Chondrocyte (in vitro differentiated cells): ENCODE measurements at regions not wholly inside any gene's neighbourhood (a gene's known extent, or its start where the extent isn't known, plus 50 kb on each side); places are given as distances from the start of the nearest gene placed in this dataset.
A peak's percentile ranks its signal among the peaks of the same experiment; 100 is the strongest.
"Not testable (repeated sequence)": the region's sequence is repeated elsewhere in the genome, so short reads cannot be mapped to it uniquely, and the experiment has no call there.

Experiments
- DNase-seq: peaks from one replicate; pipeline ENCODE4 v3.0.0; 2021; ENCODE audit warnings: mixed read lengths, low spot score
- H3K27ac Mint-ChIP-seq: one replicate; pipeline ENCODE4 v1.8.0; 2021; ENCODE audit warnings: mild to moderate bottlenecking, moderate library complexity, mixed read lengths; ENCODE audit not compliant: unreplicated experiment
- H3K27me3 Mint-ChIP-seq: 2 replicates; pipeline ENCODE4 v1.8.0; 2021; ENCODE audit warnings: low read depth, mixed read lengths
- H3K36me3 Mint-ChIP-seq: 2 replicates; pipeline ENCODE4 v1.8.0; 2021; ENCODE audit warnings: low read depth, mixed read lengths
- H3K4me1 Mint-ChIP-seq: 2 replicates; pipeline ENCODE4 v1.8.0; 2021; ENCODE audit warnings: low read depth, mild to moderate bottlenecking, mixed read lengths
- H3K4me3 Mint-ChIP-seq: one replicate; pipeline ENCODE4 v1.8.0; 2021; ENCODE audit warnings: mild to moderate bottlenecking, moderate library complexity, mixed read lengths; ENCODE audit not compliant: unreplicated experiment
- H3K9me3 Mint-ChIP-seq: 2 replicates; pipeline ENCODE4 v1.8.0; 2021; ENCODE audit warnings: low read depth, mixed read lengths
- TF ChIP-seq, protein P1 (sequence below): fragments of 200-600 bp; sonication (generic); IDR thresholded peaks from 2 replicates; pipeline ENCODE4 v1.5.0; 2021; ENCODE audit warnings: antibody characterized with exemption, mild to moderate bottlenecking, moderate library complexity

DNA sequence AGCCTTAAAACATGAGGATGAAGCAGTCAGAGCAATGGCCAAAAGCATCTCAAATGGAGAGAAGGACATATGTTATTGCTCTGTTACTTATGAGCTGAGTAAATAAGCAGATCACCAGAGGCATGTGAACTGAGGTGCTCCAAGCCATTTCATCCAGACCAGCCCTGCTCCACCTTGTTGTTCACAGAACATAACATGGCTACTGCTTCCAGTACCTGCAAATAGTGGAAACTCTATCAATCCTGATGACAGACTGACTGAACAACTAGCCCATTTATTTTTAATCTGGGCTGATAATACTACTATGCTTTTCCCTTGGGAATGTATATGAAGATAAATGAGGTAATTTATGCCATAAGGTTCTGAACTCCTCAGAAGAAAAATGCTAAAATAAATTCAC, 1164.7 kb downstream of the FAM181B start:
- H3K4me3 Mint-ChIP-seq: no peak overlapping the region
- peaks cover 5% of the 10 kb centered on the region for H3K9me3 Mint-ChIP-seq
- no peak for DNase-seq
- H3K36me3 Mint-ChIP-seq: no peaks in the 10 kb centered on the region
- TF ChIP-seq, protein P1, sequence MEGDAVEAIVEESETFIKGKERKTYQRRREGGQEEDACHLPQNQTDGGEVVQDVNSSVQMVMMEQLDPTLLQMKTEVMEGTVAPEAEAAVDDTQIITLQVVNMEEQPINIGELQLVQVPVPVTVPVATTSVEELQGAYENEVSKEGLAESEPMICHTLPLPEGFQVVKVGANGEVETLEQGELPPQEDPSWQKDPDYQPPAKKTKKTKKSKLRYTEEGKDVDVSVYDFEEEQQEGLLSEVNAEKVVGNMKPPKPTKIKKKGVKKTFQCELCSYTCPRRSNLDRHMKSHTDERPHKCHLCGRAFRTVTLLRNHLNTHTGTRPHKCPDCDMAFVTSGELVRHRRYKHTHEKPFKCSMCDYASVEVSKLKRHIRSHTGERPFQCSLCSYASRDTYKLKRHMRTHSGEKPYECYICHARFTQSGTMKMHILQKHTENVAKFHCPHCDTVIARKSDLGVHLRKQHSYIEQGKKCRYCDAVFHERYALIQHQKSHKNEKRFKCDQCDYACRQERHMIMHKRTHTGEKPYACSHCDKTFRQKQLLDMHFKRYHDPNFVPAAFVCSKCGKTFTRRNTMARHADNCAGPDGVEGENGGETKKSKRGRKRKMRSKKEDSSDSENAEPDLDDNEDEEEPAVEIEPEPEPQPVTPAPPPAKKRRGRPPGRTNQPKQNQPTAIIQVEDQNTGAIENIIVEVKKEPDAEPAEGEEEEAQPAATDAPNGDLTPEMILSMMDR: no peak
- no peaks in the 10 kb centered on the region for H3K4me1 Mint-ChIP-seq
- no peak overlapping the region for H3K27ac Mint-ChIP-seq
- H3K27me3 Mint-ChIP-seq: no peaks in the 10 kb centered on the region

GRCh38 chr11:81548123-81548522, 1185.5 kb downstream of the FAM181B start:
- no peak for DNase-seq
- H3K4me3 Mint-ChIP-seq: no peak overlapping the region
- no peak overlapping the region for H3K27ac Mint-ChIP-seq
- no peaks in the 10 kb centered on the region for H3K4me1 Mint-ChIP-seq
- H3K36me3 Mint-ChIP-seq: no peaks in the 10 kb centered on the region
- H3K27me3 Mint-ChIP-seq: peaks cover 3% of the 10 kb centered on the region
- TF ChIP-seq, protein P1: no peak
- H3K9me3 Mint-ChIP-seq: no peaks in the 10 kb centered on the region

GRCh38 chr11:81539806-81540205, 1193.9 kb downstream of the FAM181B start:
- H3K4me3 Mint-ChIP-seq, H3K9me3 Mint-ChIP-seq, H3K27me3 Mint-ChIP-seq, H3K4me1 Mint-ChIP-seq, H3K36me3 Mint-ChIP-seq, H3K27ac Mint-ChIP-seq: not testable (repeated sequence)
- DNase-seq: peak; percentile 32

DNA sequence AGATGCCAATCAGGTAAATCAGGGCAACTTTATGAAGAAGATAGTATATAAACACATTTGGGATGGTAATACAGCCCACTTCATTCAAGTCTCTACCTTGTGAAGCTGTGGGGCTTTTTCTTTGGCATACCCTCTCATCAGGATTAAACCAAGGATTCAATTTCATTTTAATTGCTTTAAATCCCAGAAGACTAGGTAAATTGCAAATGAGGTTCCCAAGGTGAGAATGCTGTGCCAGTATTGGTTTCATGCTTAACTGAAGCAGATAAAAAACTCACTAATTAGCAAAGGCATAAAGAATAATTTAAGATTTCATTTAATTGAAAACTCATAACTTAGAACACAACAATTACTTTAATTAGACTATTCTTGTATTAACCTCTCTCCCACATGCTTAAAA, 1218.1 kb downstream of the FAM181B start:
- H3K4me3 Mint-ChIP-seq: no peak overlapping the region
- H3K27me3 Mint-ChIP-seq: no peaks in the 10 kb centered on the region
- TF ChIP-seq, protein P1: no peak
- no peaks in the 10 kb centered on the region for H3K4me1 Mint-ChIP-seq
- H3K36me3 Mint-ChIP-seq: no peaks in the 10 kb centered on the region
- H3K27ac Mint-ChIP-seq: no peak overlapping the region
- DNase-seq: no peak
- peaks cover 10% of the 10 kb centered on the region for H3K9me3 Mint-ChIP-seq

DNA sequence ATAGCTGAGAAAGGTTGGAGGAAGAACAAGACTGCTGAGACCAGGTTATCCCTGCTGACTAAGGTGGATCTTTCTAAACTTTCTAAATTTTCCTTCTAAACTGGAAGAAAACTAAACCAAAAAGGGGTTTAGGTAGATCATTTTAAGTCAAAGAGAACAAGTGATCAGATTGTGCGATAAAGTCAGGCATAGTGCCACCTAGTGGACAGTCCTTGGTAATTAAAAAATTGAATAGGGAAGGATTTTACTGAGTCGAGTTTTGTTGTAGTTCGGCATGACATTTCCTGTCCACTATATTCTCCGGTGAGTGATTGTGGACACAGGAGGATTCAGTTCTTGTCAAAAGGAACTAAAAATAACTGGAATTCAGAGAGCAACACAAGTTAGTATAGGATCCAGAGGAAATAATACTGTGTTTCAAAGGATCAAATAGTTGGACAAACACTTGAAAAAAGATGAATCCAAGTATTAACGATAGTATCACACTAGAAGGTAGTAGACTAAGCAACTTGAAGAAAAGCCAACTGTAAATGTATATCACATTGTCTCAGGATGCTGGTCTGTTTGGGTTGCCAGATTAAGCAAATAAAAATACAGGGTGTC, 1236.4 kb downstream of the FAM181B start:
- peaks cover 2% of the 10 kb centered on the region for H3K4me1 Mint-ChIP-seq
- no peaks in the 10 kb centered on the region for H3K9me3 Mint-ChIP-seq
- DNase-seq: no peak
- H3K27me3 Mint-ChIP-seq: peaks cover 6% of the 10 kb centered on the region
- no peaks in the 10 kb centered on the region for H3K36me3 Mint-ChIP-seq
- H3K4me3 Mint-ChIP-seq: no peak overlapping the region
- TF ChIP-seq, protein P1: peak; percentile 85
- no peak overlapping the region for H3K27ac Mint-ChIP-seq

GRCh38 chr11:81496601-81497000, 1237.1 kb downstream of the FAM181B start:
- H3K36me3 Mint-ChIP-seq: no peaks in the 10 kb centered on the region
- H3K27me3 Mint-ChIP-seq: peaks cover 6% of the 10 kb centered on the region
- TF ChIP-seq, protein P1: no peak
- no peak overlapping the region for H3K4me3 Mint-ChIP-seq
- H3K4me1 Mint-ChIP-seq: peaks cover 2% of the 10 kb centered on the region
- no peak overlapping the region for H3K27ac Mint-ChIP-seq
- H3K9me3 Mint-ChIP-seq: no peaks in the 10 kb centered on the region
- DNase-seq: no peak
